Epithelial cell of proximal tubule (primary cell): ENCODE measurements at regions not wholly inside any gene's neighbourhood (a gene's known extent, or its start where the extent isn't known, plus 50 kb on each side); places are given as distances from the start of the nearest gene placed in this dataset.

Experiments
- DNase-seq: peaks from one replicate; pipeline ENCODE4 v3.0.0-alpha.2; 2011; ENCODE audit warnings: low read depth
- H3K4me3 ChIP-seq: 2 replicates; pipeline ENCODE4 v1.5.1; 2011; ENCODE audit warnings: low read depth, mild to moderate bottlenecking, low read length
- TF ChIP-seq, protein P1 (sequence below): conservative IDR thresholded peaks from 2 replicates; pipeline ENCODE4 v1.5.1; 2012; ENCODE audit warnings: low read depth, mild to moderate bottlenecking, low read length

DNA sequence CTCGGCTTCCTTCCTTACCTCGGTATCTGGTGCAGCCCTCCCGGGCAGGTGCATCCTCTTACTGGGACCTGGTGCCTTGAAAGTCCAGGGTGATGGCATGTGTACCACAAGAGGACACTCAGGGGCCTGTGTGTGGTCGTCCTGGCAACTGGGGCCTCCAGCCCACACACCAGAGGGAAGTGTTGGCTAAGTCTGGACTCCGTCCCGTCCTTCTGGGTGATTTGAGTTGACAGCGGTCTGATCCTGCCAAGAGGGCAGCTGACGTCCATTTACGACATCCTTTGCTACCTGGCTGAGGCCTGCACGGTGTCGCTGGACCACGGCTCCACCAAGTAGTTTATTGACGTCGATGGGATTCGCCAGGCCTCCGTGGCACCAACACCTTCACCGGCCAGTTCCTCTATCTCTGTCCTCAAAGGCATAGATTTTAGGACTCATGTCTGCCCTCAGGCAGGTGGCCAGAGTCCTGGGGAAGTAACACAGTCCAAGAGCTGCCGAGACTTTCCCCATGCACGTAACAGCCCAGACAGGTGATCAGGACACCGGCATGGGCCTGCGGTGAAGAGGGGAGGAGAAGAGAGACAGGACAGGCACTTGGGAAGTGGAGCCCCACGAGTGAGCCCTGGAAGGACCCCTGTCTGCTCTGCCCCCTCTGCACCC lies 186.0 kb upstream of the HDAC4 start:
- no peak overlapping the region for H3K4me3 ChIP-seq
- DNase-seq, result no peak
- TF ChIP-seq, protein P1, sequence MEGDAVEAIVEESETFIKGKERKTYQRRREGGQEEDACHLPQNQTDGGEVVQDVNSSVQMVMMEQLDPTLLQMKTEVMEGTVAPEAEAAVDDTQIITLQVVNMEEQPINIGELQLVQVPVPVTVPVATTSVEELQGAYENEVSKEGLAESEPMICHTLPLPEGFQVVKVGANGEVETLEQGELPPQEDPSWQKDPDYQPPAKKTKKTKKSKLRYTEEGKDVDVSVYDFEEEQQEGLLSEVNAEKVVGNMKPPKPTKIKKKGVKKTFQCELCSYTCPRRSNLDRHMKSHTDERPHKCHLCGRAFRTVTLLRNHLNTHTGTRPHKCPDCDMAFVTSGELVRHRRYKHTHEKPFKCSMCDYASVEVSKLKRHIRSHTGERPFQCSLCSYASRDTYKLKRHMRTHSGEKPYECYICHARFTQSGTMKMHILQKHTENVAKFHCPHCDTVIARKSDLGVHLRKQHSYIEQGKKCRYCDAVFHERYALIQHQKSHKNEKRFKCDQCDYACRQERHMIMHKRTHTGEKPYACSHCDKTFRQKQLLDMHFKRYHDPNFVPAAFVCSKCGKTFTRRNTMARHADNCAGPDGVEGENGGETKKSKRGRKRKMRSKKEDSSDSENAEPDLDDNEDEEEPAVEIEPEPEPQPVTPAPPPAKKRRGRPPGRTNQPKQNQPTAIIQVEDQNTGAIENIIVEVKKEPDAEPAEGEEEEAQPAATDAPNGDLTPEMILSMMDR, result no peak

DNA sequence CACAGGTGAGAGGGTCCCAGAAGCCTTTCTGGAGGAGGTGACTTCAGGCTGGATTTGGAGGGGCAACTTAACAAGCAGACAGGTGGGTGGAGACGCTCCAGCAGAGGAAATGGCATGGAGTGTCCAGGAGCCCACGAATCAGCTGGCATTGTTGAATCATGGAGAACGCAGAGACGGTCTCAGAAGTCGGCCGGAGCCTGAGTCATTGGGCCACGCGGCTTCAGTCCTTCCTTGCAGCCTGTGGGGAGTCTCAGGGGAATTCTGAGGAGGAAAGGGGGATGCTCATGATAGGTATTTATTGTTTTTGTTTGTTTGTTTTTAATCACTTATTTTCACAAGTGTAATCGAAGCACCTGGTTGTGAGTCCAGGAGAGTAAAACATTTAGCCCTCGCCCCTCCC lies 184.6 kb upstream of the HDAC4 start:
- H3K4me3 ChIP-seq, result no peak overlapping the region
- TF ChIP-seq, protein P1, result no peak
- no peak for DNase-seq

DNA sequence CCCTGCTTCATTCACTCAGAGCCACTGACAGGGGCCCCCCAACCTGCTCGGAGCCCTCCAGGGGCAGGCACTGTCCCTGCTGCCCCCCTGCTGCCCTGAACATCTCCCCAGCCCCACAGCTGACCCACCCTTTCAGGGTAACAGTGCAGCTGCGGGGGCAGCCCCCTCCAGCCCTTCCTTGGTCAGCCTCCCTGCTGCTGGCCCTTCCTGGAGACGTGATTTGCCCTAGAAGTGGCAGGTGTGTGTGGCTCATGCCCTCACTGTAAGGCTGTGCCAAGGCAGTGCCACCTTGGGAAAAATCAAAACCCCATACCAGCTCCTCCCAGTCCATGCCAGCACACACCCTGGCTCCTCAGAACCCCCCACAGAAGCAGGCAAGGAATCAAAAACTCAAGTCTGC lies 184.2 kb upstream of the HDAC4 start:
- H3K4me3 ChIP-seq, result no peak overlapping the region
- TF ChIP-seq, protein P1, result no peak
- DNase-seq, result no peak

DNA sequence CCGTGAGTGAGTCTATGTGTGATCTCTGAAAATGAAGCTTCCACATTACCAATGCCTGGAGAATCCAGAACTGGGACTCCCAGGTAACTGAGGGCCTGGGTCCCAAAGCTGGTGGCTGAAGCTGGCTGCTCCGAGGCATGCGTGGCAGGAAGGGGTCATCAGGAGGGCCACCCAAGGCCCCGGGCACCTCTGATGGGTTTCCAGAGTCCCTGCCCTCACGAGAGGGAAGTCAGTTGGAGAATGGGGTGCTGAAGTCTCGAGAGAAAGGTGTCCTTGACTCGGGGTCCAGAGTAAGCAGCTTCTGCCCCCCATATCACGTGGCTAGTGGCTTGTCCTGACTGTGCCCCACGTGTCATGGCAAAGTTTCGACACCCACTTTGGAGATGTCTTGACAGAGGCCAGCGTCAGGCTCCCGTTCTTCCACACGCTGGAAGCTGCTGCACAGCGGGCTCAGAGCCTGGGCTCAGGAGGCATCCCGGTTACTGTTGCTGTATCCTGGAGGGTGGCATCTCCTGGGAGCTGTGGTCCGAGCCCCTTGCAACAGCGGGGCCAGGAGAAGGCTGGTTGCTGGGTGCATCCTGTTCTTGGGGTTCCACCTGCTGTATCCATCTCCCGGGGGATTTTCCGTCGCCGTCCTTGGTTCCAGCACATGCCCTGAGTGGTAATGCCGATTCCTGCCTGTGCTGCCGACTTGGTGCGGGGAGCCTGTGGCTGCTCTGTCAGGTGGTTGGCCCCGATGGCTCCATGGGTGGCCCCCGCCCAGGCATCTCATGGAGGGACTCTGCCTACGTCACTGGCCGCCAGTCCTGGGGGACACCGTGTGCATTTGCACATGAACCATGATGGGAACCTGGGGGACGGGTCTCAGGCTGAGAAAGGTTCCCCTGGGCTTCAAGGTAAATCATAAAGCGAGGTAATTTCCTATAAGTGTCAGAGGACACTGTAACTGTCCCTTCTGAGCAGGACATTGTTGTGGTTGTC lies 183.3 kb upstream of the HDAC4 start:
- TF ChIP-seq, protein P1, result no peak
- no peak overlapping the region for H3K4me3 ChIP-seq
- no peak for DNase-seq

DNA sequence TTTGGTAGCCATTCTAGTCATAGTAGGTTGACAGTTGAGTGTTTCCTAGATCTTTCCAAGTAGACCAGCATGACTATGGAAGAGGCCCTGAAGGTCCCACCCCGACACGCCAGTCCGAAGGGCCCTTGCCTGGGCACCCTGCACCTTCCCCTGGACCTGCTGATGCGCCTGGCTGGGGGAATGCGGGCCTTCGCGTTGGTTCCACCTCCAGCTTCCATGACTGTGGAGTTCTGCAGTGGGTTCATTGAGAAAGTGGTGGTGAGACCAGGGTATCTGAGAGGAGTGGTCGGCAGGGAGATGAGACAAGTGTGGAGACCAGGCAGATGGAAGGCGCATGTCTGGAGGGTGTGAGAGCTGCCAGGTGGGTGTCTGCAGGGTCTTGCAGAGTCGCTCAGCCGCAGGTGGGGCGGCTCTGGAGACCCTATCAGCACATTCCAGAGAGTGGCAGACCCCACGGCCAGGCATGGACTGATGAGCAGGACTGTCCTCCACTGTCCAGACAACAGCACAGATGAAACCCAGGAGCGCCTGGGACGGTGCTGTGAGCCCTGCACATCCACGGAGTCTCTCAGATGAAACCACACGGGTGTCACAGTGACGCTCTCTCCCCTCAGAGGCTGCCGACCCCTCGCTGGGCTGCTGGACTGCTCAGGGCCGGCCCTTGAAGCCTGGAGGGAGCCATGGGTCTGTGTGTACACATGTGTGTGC lies 182.5 kb upstream of the HDAC4 start:
- H3K4me3 ChIP-seq, result no peak overlapping the region
- DNase-seq, result no peak
- TF ChIP-seq, protein P1, result no peak

DNA sequence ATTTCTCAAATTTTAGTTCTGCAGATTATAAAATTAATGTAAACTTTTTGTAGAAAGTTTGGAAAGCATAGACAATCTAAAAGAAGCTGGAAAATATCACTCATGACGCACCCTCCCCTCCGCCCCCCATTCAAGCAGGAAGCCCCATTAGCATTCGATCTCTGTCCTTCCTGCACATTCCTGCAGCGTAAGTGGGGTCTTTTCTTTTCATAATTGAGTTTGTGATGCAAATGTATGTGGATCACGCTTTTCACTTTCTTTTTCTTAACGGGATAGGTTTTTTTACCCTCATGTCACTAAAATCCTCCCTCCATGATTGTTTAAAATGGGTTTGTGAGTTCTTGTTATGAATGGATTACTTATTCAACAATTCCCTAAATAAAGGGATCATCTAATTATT lies 181.7 kb upstream of the HDAC4 start:
- no peak for DNase-seq
- TF ChIP-seq, protein P1, result no peak

More for the DNA sequence above, 181.7 kb upstream of the HDAC4 start:
- H3K4me3 ChIP-seq, result no peak overlapping the region
